Left colon (tissue), 2 donors: ENCODE measurements at regions not wholly inside any gene's neighbourhood (a gene's known extent, or its start where the extent isn't known, plus 50 kb on each side); places are given as distances from the start of the nearest gene placed in this dataset.
A peak's percentile ranks its signal among the peaks of the same experiment; 100 is the strongest.
"Not testable (repeated sequence)": the region's sequence is repeated elsewhere in the genome, so short reads cannot be mapped to it uniquely, and the experiment has no call there.

Experiments used
- ATAC-seq: fragments of 200-7000 bp; cut with Tn5 transposase; one replicate; pipeline ENCODE4 v1.9.1; 2020; ENCODE audit warnings: mild to moderate bottlenecking, moderate library complexity
- DNase-seq, 2 donors: peaks; one replicate each; pipeline ENCODE4 v3.0.0-alpha.2; 2020
- intact Hi-C, 2 donors: fragments of 100-400 bp; cut with DNase I in 1 of 2; cut with micrococcal nuclease in 1 of 2; formaldehyde crosslinking; loops; one replicate each; pipeline versions ENCODE4 v1.11.2 to v1.14.0; 2022; cut with DNase I, micrococcal nuclease
- donor health status: DM: no; HTN: no; CAD: no.
- donor health status: DM: yes; HTN: yes; CAD: no.

DNA sequence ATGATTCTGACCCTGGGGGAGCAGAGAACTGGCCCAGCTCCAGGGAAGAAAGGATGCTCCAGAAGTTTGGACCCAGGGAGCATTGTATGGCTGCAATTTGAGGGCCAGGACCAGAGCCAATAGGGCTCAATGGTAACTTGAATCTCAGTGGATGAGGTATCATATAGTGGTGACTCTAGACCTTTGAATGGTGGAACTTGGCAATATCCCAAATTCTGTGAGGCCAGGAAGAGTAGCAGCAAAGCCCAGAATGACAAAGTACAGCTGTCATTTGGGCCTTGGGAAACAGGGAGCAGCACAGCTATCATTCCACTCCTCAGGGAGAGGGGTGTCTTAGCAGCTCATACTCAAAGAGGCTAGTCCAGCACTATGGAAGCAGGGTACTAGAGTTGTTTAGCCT lies 332.9 kb upstream of the RBMS1 start:
- no peak for ATAC-seq
- intact Hi-C loops, result no loop called here
- no peak for DNase-seq

DNA sequence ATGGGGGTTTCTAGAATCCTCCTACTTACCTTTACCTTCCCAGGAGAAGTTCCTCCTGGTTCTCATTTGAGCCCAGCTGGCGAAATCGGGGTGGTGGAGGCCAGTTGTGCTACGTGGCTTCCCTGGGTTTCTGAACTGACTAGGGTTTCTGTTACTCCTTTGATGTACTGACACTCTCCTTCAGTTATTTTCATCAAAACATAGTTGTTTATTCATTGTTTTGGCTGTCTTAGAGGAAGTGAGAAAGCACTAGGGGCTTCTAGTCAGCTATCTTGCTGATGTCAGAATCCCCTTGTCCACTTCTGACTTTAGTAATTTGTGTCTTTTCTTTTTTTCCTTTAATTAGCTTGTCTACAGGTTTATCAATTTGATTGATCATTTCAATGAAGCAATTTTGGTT lies 332.2 kb upstream of the TANK start:
- ATAC-seq (no peak), DNase-seq (no peak)
- intact Hi-C loops, result no loop called here

DNA sequence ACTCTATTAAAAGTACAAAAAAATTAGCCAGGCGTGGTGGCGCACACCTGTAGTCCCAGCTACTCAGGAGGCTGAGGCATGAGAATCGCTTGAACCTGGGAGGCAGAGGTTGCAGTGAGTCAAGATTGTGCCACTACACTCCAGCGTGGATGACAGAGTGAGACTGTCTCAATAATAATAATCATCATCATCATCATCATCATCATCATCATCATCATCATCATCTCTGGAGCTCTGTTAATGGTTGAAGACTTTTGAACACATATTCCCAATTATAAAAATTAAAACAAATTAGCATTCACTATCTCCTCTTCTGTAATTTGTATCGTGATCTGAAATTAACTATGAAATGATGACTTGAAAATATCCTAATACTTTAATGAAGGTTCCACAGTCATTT lies 327.8 kb upstream of the TANK start:
- ATAC-seq, intact Hi-C loops, DNase-seq: not testable (repeated sequence)

DNA sequence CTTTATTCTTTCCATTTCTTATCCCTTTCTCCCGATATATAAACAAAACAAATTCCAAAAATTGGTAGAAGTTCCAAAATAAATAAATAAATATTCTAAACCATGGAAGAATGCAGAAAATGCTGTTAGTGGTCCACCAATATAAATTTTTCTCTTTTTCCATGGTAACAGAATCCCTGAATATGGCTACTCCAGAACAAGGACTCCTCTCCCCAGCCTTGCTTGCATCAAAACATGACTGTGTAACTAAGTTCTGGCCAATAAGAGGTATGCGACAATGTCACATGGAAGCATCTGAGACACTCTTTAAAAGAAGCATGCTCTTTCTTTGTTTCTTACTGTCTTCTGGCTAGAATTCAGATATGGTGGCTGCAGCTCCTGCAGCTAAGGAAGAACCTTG lies 325.1 kb upstream of the TANK start:
- DNase-seq (no peak), ATAC-seq (no peak)
- intact Hi-C loops, result no loop called here

DNA sequence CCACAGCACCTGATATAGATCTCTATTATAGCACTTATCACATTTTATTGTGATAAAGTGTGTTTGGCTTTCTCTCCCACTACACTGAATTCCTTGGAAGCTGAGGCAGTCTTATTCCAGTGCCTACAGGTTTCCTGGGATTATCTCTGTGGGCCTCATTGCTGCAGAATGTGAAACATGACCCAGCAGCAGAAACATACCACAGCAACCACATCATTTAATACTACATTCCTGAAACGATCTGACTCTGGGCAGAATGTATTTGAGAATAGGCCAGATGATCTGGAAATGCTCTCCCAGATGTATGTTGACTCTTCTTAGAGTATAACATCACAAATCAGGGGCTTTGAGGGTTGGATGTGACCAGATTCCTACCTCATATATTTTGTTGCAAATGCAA lies 323.5 kb upstream of the TANK start:
- no peak for ATAC-seq
- intact Hi-C loops, result no loop called here
- no peak for DNase-seq

DNA sequence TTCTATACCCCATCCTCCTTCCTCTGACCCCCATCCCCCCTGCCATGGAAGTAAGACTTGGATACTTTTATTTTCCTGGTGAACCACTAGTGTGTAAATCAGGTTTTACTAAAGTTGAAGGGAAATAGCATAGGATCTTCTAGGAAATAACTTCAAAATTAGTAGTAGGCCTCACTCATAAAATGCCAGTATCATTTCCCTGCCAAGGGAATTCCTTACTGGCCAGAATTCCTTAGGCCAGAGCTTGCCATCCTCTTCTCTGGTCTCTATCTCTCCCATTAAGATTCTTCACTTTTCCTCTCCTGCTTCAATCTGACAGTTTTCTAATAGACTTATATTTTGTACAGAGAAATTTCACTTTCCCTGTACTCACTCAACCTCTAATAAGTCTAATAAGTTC lies 322.8 kb upstream of the TANK start:
- no peak for ATAC-seq
- no peak for DNase-seq
- intact Hi-C loops, result no loop called here

DNA sequence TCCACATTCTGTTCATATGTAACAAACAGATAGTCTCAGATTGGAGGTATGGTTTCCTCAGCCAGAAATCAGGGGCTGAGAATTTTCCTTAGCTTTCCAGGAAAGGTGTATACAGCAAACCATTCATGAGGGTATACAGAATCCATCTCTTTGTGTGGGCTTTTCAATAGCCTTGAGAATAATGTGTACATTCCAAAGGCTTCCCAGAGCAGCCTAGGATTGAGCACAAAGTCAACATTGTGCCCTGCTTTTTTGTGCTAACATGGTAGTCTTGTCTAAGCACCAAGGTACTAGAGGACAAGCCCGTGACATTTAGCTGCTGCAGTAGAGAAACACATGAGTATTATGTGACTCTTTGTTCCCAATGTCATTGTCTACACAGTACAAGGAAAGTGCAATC lies 322.1 kb upstream of the TANK start:
- intact Hi-C loops, result no loop called here
- no peak for DNase-seq

DNA sequence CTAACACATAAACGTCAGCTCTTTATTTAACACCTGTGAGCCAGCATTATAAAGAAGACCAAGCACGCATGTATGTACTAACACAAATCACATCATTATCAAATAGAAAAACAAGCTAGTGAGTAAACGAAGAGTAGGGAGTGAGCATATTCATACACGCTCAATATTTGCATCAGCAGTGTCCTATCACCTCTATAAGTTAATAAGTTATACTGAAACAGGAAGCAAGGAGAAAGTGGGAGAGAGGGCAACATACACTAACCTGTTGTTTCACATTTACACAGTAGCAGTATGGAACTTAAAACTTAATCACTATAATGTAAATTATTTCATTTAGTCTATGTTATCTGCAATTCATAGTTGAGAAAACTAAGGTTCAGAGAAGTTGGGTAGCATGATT lies 321.5 kb upstream of the TANK start:
- ATAC-seq, result peak; percentile 100
- DNase-seq, result no peak
- intact Hi-C loops, result no loop called here

More for the DNA sequence above, 322.1 kb upstream of the TANK start:
- peak; percentile 47 for ATAC-seq

DNA sequence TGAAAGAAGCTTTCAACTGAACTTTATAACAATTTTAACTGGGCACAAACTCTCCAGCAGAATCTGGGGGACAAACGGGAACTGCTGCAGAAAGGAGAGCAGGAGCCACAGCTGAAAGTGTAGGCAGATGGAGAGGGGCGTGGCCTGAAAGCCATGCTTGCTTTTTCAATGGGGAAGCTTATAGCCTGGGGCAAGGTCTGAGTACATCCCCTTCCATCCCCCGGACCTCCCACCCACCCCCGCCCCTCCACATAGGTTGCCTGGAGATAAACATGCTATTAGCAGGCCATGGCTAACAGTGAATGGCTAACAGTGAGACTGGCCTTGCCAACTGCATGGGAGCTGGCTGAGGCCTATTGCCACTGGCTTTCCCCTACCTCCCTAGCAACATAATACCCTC lies 317.9 kb upstream of the TANK start:
- ATAC-seq (no peak), DNase-seq (no peak)

DNA sequence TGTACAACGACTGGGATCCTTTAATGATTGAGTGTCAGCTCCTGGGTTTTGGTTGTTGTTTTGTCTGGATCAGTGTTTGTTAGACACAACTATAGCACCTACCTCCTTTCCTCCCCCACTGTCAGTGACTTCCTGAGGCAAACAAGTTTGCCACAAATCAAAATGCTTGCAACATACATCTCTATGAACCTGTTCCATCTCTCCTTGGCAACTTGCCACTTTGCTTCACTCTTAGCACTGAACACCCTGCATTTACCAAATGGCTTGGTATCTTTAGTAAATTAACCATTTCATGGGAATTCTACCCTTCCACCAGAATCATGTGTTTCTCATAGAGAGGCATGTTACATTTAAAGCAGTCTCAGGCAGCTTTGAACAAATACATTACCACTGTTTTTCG lies 301.1 kb upstream of the TANK start:
- intact Hi-C loops, result no loop called here
- ATAC-seq (no peak), DNase-seq (no peak)

More for the DNA sequence above, 317.9 kb upstream of the TANK start:
- intact Hi-C loops, result no loop called here

DNA sequence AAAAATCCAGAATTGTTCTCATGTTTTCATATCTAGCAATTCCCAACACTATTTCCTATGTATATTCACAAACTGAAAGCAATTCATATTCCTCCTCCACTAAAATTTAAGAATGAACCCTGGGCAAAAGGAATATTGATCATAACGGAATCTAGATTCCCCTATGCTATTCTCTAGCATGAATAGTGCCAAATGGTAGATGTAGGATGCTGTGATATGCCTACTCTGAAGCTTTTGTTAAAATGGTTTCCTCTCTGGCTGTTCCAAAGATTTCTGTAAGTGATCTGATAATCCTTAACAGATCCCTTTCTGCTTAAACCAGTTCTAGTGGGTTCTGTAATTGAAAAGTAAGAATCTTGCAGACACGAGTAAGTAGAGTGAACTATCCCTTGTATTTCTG lies 298.0 kb upstream of the TANK start:
- DNase-seq (no peak), ATAC-seq (no peak)
- intact Hi-C loops, result no loop called here

DNA sequence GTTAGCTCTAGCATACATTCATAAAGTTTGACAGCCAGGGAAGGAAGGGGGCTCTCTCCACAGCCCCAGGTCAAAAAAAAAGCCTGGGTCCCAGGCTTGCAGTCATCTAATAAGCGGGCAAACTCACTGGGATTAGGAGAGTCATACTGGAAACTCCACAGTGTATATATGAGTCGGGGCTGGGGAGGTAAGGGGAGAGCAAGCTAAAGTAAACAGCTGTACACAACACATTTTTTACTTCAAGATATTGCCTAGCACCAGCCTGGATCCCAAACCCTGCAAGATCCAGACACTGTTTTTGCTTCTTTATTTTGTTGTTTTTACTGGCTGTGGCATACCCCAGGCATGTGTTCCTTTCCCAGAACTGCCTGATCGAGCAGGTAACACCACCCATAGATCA lies 291.3 kb upstream of the TANK start:
- ATAC-seq (no peak), DNase-seq (no peak)
- intact Hi-C loops, result no loop called here

DNA sequence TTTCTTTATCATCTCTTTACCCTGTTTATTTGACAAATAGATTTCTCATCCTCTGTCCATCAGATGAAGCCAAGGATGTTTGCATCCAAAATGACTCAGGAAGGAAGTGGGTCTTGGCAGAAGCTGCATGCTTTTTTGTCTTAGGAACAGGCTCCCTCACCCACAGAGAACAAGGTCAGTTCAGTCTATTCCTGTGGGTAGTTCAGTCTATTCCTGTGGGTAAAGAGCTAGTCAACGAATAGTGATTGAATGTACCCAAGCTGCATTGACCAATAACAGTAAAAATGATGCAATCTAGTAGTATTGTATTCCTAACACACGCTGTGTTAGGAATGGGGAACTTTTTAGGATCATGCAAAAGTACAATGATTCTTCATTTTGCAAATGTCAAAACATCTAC lies 290.8 kb upstream of the TANK start:
- no peak for ATAC-seq
- DNase-seq, result no peak
- intact Hi-C loops, result no loop called here

DNA sequence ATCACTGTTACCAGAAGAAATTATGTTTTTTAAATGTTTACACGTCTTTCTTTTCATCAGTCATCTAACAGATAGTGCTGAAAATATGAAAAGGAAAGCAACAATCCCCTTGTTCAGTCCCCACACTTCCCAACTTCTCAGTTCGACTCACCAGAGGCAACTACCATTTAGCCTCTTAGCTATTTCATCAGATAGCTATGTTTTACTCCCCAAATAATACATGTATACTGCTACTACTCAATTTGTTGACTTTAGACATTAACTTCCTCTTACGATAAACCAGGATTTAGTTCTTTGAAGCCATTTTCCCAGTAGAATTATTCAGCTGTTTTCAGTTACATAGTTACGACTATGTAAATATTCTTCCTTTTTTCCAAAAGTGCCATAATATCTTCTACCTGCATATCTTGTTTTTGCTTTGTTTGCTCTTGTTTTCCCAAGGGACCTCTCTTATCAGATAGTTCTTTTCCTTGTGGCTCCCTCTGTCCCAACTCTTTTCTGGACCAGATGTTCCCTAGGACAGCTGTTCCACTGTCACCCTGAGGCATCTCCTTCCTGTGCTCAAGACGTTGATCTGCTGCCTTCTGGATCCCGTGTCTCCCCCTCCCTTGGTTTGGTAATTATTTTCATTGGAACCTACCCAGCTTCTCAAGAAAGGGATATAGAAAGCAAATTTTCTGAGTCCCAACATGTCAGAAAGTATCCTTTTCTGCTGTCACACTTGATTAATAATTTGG lies 289.3 kb upstream of the TANK start:
- ATAC-seq (no peak), DNase-seq (no peak)
- intact Hi-C loops, result no loop called here

DNA sequence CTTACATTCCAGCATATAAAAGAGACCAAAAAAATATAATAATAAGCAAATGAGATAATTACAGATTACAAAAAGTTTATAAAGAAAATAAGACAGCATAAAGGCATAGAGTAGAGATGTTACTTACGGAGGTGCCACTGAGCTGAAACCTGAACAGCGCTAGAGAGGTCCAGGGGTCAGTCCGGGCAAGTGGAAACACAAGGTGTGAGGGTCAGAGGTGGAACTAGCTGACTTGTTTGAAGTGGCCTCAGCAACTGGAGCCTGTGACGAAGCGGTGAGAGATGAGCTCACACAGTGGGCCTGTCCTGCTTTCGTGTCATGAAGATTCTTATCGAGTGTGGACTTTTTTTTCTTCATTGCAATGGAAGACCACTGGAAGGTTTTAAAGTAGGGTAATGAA lies 288.3 kb upstream of the TANK start:
- intact Hi-C loops, result no loop called here
- no peak for ATAC-seq

DNA sequence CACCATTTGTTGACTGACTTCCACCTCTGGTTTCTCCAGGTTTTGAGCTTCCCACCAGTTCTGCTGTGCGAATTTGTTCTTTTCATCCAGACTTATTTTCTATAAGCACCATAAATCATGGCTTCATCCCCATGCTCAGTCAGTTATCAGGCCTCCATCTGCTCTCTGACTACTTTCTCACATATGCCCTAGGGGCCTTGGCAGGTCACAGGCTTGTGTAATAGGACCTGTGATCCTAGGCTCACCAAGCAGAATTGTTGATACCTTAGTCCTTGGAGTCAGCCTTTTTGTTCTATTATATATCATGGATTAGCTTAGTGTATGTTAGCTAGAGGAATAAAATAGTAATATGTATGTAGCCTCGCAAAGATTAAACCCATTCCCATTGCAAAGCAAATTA lies 284.2 kb upstream of the TANK start:
- intact Hi-C loops, result no loop called here
- DNase-seq (no peak), ATAC-seq (no peak)

More for the DNA sequence above, 288.3 kb upstream of the TANK start:
- DNase-seq, result no peak

DNA sequence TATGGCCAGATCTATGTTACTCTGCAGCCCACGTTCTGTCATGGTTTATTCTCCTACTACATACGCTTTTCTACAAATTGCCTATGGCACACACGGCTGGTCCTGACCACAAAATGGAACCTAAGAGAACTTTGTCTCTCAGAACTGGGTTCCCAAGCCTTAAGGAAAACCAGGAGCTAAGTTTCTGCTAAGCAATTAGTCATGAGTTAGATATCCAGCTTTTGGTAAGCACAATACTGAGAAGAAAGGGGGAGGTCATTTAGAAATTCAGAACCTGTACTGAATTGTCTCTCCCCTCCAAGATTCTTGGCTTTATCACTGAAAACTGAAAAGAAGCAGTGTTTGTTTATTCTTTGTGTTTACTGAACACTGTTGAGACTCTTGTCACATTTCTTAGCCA lies 283.5 kb upstream of the TANK start:
- intact Hi-C loops, result no loop called here
- DNase-seq (no peak), ATAC-seq (no peak)

DNA sequence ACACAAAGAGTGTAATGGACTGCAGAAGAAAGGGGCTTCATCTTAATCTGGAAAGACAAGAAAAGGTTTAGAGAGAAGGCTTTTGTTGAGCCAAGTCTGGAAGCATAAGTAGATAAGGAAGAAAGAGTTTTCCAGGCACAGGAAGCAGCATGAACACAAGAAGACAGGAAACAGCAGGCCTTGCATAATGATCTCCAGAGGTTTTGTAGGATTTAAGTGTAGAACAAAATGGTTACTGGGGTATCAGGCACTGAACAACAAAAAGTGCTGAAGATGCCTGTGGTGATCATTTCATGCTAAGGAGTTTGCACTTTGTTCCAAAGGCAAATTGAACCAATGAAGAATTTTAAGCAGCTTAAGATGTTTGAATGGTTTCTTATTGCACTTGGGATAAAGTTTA lies 281.6 kb upstream of the TANK start:
- DNase-seq (no peak), ATAC-seq (no peak)
- intact Hi-C loops, result no loop called here

DNA sequence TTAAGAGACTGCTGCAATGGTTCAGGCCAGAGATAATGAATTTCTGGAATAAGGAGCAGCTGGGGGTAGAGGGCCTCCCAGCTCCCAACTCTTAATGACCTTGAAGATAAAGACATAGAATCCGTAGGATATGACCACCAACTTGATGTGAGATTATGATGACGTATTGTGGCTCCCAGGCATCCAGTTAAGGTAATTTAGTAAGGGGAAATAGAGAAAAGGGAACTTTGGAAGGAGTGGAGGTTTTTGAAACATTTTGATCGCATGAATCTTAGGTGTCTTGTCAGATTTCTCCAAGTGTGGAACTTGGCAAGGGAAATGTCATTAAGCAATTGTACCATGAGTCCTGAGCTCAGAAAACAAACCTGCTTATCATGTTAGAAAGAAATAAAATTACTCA lies 277.3 kb upstream of the TANK start:
- ATAC-seq (no peak), DNase-seq (no peak)
- intact Hi-C loops, result no loop called here

DNA sequence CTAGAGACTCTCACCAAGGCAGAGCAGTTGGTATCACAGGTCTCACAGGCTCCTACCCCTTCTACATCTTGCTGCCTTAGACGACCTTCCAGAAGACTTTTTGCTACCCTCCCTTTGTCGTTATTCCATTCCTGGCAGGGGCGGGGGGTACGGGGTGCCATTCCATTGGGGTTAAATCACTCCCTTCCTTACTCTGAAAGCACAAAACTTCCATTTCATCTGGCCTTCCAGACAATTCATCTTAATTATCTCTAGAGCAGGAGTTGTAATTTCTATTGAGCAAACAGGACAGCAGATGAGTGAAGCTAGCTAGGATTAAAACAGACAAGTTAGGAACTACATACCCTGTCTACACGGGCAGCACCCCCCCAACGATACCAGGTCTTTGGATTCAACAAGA lies 276.2 kb upstream of the TANK start:
- ATAC-seq, result no peak
- no peak for DNase-seq
- intact Hi-C loops, result no loop called here

DNA sequence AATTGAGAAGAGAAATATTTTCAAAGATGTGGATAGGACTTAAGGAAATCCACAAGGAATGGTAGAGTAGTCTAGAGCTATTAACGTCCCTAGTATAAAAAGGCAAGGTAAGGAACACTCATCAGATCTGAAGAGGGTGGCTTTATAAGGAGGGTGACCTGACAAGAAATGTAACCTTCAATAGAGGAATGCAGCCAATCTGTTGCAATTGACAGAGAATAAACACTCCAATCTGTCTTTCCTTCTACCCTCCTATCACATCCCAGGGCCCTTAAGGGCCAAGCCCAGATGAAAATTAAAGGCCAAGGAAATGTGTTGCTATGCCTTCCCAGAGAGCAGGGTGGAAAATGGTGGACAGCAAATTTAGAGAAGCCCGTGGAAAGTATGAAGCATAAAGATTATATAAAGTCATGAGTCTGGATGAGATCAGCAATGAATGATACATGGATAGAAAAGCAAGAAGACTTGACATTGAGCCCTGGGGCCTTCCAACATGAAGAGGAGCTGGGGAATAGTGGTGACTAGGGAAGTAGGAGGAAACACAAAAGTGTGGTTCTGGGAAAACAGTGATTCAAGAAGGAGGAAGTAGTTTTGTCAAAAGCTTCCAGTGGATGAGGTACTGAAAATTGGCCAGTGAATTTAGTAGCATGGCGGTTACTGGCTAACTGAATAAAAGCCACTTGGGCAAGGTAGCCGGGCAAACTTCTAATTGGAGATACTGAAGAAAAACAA lies 270.6 kb upstream of the TANK start:
- no peak for DNase-seq
- intact Hi-C loops, result no loop called here
- ATAC-seq, result no peak
